Stimulated activated naive CD8-positive, alpha-beta T cell treated with anti-CD3 and anti-CD28 coated beads, Interleukin-15, amount 100 ng/mL, for 72 hours (primary cell): ENCODE measurements at regions not wholly inside any gene's neighbourhood (a gene's known extent, or its start where the extent isn't known, plus 50 kb on each side); places are given as distances from the start of the nearest gene placed in this dataset.
"Not testable (repeated sequence)": the region's sequence is repeated elsewhere in the genome, so short reads cannot be mapped to it uniquely, and the experiment has no call there.

Experiments used
- ATAC-seq: fragments of 150-1000 bp; cut with Tn5 transposase; 2 replicates; pipeline ENCODE4 v1.10.0; 2021; ENCODE audit warnings: mild to moderate bottlenecking, moderate library complexity
- DNase-seq, 2 donors: peaks; one replicate each; pipeline ENCODE4 v3.0.0; 2021 to 2022
- H3K27ac Mint-ChIP-seq, 2 donors: one replicate each; pipeline ENCODE4 v1.8.0; 2022; ENCODE audit warnings: mild to moderate bottlenecking in 2 of 2, mixed read lengths in 2 of 2, moderate library complexity in 2 of 2
- H3K27me3 Mint-ChIP-seq: one replicate; pipeline ENCODE4 v1.8.0; 2022; ENCODE audit warnings: mixed read lengths
- H3K4me1 Mint-ChIP-seq: one replicate; pipeline ENCODE4 v1.8.0; 2022; ENCODE audit warnings: mild to moderate bottlenecking, mixed read lengths
- H3K4me3 Mint-ChIP-seq, 2 donors: one replicate each; pipeline ENCODE4 v1.8.0; 2022; ENCODE audit warnings: mild to moderate bottlenecking in 2 of 2, mixed read lengths in 2 of 2, moderate library complexity in 1 of 2
- H3K9me3 Mint-ChIP-seq, 2 donors: one replicate each; pipeline ENCODE4 v1.8.0; 2022; ENCODE audit warnings: mixed read lengths in 2 of 2

DNA sequence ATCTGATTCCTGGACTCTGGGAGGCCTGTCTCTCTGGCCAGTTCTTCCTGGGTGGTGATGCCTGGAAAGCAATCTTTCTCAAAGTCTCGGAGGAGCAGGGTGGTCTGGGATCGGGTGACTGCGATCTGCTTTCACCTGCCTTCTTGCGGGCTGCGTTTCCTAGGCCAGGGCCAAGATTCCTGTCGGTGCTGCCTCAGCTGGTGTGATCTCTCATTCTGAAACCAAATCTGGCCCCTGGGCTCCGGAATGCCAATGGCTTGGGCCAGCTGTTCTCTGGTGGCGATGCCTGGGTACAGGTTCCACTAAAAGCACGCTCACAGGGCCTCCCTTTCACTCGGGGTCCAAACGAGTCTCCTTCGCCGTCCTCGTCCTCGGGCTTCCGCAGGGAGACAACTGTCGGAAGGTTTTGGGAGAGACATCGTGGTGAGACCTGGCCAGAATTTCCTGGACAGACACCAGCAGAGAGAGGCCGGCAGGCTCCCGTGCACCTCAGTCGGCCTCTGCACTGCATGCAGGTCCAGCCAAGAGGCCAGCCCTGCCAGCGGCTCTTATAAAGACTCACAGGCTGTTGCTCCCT lies 187.1 kb downstream of the ALG10 start:
- H3K4me3 Mint-ChIP-seq, result no peak overlapping the region
- H3K9me3 Mint-ChIP-seq, result no peaks in the 10 kb centered on the region
- DNase-seq (no peak), ATAC-seq (no peak)
- H3K27ac Mint-ChIP-seq, result no peak overlapping the region
- H3K27me3 Mint-ChIP-seq, result no peaks in the 10 kb centered on the region
- H3K4me1 Mint-ChIP-seq, result no peaks in the 10 kb centered on the region

DNA sequence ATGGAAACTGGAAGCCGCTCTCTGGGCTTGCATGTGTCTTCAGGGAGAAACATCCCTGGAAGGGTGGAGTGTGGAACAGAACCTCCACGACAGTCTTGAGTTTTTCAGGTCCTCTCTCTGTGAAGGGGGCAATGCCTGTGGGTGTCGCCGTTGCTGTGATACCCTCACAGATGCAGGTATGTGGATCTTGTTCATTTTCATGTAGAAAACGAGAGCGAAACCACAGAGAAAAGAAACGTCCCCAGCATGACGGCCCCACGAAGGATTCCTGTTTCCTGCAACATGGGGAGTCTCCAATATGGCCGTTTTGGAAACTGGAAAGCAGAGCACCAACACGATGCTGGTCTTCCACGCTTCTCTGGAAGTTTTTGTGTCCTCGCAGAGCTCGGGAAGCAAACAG lies 187.9 kb downstream of the ALG10 start:
- ATAC-seq, result no peak
- Mint-ChIP-seq H3K27ac (no peak overlapping the region), H3K4me1 (no peaks in the 10 kb centered on the region), H3K9me3 (no peaks in the 10 kb centered on the region), H3K4me3 (no peak overlapping the region), H3K27me3 (no peaks in the 10 kb centered on the region)
- no peak for DNase-seq

DNA sequence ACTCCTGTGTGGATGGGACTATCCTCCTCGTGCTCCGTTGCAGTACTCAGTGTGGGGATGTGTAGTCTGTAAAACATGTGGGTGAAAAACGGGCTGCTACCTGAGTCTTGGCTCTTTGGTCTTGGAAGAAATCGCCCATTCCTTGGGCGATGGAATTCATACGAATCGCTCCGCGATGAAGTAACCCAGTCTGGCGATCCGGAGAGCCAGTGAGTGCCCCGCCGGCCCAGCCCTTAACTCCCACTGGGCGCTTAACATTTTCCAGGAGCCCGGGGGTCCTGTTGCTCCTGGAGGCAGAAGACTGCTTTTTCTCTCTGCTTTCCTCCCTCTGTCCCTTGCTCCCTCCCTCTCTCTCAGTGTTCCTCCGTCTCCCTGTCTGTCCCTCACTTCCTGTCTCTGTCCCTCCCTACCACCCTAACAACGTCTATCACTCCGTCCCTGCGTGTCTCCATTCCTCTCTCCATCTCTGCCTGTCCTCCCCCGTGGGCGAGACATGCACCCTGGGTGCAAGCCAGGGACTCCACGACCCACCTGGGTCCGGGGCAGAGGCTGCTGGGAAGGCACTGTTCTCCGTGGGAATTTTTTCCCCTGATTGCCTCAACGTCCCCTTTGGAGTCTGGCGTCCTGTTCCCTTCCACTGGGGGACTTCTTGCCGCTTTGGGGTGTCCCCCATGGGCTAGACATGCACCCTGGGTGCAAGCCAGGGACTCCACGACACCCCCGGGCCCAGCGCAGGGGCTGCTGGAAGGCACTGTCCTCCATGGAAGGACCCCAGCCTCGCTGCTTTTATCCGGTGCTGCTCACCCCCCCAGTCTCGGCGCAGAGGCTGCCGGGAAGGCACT lies 188.6 kb downstream of the ALG10 start:
- Mint-ChIP-seq H3K9me3 (no peaks in the 10 kb centered on the region), H3K4me3 (no peak overlapping the region), H3K27ac (no peak overlapping the region), H3K27me3 (no peaks in the 10 kb centered on the region), H3K4me1 (no peaks in the 10 kb centered on the region)
- ATAC-seq (no peak), DNase-seq (no peak)

DNA sequence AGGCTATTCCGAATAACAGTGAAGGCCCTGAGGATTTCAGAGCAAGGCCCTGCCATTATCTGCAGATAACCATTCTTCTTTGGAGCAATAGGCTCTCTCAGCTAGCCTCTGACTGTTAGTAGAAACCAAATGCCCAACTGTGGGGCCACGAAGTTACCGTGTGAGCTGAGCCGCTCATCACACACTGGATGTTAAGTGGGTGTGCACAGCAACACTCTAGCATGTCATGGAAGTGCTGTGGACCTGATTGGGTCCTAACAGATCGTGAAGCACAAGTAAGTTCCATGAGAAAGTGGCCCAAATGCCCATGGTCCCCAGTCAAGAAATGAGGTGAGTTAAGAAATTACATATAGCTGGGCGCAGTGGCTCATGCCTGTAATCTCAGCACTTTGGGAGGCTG lies 190.4 kb downstream of the ALG10 start:
- Mint-ChIP-seq H3K4me3 (no peak overlapping the region), H3K27ac (no peak overlapping the region), H3K9me3 (no peaks in the 10 kb centered on the region), H3K27me3 (no peaks in the 10 kb centered on the region), H3K4me1 (no peaks in the 10 kb centered on the region)
- no peak for ATAC-seq
- DNase-seq, result no peak

DNA sequence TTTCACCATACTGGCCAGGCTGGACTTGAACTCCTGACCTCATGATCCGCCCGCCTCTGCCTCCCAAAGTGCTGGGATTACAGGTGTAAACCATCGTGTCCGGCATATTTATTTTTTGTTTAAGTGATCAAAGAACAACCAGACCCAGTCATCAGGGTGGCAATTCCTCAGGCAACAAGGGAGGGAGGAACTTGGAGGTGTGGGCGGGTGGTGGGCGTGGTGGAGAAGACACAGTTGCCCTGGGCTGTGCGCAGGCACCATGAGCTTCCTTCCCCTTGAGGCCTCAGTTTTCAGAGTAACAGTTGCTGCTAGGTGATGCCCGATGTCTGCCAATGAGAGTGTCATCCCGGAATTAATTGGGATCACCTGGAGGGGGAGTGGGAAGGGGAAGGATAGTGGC lies 191.7 kb downstream of the ALG10 start:
- no peak for ATAC-seq
- no peak for DNase-seq
- Mint-ChIP-seq H3K4me3 (no peak overlapping the region), H3K9me3 (no peaks in the 10 kb centered on the region), H3K27me3 (peaks cover 8% of the 10 kb centered on the region), H3K27ac (no peak overlapping the region), H3K4me1 (peaks cover 11% of the 10 kb centered on the region)

DNA sequence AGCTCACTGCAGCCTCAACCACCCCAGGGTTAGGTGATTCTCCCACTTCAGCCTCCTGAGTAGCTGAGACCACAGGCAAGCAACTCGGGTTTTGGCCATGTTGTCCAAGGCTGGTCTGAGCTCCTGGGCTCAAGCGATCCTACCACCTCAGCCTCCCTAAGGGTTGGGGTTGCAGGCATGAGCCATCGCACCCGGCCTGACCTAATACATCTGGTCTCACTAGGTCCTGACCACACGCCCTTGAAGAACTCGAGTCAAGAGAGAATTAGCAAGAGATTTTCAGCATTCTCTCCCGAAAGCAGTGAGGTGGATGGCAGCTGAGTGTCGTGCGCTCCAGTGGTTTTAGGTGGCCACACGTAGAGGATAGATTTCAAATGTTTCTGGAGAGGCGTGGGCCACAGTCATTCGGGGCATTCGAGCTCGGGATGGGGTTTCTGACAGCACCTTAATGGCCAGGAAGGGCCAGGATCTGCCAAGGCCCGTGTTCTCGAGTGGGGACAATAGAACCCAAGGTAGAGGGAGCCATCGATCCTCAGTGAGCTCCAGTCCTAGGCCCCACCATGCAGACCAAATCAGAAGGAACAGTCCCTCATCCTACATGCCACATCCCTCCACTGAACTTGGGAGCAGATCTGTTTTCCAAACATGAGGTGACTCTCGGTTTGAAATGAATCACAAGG lies 193.1 kb downstream of the ALG10 start:
- peak overlapping the region in 1 of 2 donors; percentile 60 for H3K27ac Mint-ChIP-seq
- DNase-seq (no peak), ATAC-seq (no peak)
- no peaks in the 10 kb centered on the region for H3K9me3 Mint-ChIP-seq
- H3K27me3 Mint-ChIP-seq, result peaks cover 16% of the 10 kb centered on the region
- no peak overlapping the region for H3K4me3 Mint-ChIP-seq
- H3K4me1 Mint-ChIP-seq, result peaks cover 13% of the 10 kb centered on the region

DNA sequence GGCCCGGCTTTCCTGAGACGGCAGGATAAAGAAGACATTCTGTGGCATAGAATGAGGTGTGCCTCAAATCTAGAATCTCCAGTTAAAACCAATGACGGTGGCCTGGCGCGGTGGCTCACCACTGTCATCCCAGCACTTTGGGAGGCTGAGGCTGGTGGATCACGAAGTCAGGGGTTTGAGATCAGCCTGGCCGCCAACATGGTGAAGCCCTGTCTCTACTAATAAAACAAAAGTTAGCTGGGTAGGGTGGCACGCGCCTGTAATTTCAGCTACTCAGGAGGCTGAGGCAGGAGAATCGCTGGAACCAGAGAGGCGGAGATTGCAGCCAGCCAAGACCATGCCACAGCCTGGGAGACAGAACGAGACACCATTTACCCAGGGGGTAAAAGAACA lies 193.6 kb downstream of the ALG10 start:
- H3K27ac Mint-ChIP-seq, result no peak overlapping the region
- no peak overlapping the region for H3K4me3 Mint-ChIP-seq
- ATAC-seq (no peak), DNase-seq (no peak)
- H3K9me3 Mint-ChIP-seq, result no peaks in the 10 kb centered on the region
- H3K4me1 Mint-ChIP-seq, result peaks cover 13% of the 10 kb centered on the region
- peaks cover 16% of the 10 kb centered on the region for H3K27me3 Mint-ChIP-seq

DNA sequence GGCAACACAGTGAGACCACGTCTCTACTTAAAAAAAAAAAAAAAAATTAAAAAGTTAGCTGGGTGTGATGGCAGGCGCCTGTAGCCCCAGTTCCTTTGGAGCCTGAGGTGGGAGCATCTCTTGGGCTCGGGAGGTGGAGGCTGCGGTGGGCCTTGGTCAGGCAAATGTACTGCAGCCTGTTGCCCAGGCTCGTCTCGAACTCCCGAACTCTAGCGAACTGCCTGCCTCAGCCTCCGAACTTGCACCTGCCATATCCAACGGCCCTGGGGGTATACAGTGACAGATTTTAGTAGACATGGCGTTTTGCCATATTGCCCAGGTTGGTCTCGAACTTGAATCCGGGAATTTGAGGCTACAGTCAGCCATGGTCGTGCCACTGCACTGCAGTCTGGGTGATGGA lies 195.4 kb downstream of the ALG10 start:
- Mint-ChIP-seq H3K9me3 (no peaks in the 10 kb centered on the region), H3K27ac (no peak overlapping the region), H3K4me3 (no peak overlapping the region), H3K27me3 (peaks cover 16% of the 10 kb centered on the region), H3K4me1 (peaks cover 13% of the 10 kb centered on the region)
- DNase-seq (no peak), ATAC-seq (no peak)

DNA sequence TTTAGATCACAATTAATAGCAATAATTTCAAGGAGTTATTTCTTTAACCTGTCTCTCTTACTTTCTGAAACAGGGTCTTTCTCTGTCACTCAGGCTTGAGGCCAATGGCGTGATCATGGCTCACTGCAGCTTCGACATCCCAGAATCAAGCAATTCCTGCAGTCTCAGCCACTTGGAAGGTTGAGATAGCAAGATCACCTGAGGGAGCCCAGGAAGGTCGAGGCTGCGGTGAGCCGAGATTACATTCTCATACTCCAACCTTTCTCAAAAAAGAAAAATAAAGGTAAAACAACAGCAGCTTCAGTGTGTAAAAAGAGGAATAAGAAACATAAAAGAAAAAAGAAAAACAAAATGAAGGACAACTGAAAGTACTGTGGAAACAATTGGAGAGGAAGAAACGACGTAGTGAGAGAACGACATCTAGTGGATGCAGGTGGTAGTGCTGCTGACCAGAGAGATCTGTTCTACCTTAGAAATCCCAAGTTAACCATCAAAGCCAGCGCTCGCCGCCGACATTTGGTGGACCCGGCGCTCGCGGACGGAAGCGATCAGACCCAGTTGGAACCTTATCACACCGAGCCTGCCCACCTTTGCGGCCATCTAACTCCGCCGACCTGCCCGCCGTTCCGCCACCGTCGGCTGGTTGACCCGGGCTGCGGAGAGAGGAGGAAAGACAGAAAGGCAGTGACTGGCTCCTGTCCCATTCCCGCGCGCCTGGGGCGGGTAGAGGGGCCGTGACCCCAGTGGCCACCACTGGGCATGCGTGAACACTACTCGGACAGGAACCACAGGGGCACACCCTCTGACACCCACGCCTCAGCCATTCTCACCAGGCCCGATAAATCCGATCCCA lies 196.1 kb downstream of the ALG10 start:
- peaks cover 13% of the 10 kb centered on the region for H3K4me1 Mint-ChIP-seq

DNA sequence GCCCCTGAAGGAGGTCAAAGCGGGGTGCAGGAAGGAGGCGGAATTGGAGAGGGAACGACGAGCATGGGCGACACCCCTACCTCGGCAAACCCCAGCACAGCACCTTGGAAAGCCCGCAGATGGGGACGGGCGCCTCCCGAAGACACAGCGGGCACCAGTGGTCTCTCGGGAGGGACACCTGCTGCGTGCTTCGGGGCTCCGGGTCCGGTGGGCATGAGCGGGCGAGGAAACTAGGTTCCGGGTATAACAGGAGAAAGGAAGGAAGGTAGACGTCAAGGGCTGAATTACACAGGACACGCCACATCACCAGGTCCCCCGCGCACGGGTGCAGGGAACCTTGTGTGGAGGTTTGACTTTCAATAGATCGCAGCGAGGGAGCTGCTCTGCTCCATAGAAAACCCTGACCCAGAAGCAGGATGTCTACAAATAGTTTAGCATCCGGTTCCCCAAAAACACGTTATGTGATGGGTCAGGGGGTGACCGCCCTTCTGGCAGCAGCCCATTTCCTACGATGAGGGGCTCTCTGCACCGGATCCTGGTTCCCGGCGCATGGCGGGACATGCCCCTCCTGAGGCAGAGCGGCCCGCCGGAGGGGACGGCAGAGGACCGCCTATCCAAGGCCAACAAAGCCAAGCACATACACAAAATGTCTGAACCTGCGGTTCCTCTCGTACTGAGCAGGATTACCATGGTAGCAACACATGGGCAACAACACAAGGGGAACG lies 196.9 kb downstream of the ALG10 start:
- peak; percentile 62 for ATAC-seq
- peak; percentile 30 to 47 for DNase-seq
- Mint-ChIP-seq H3K9me3 (no peaks in the 10 kb centered on the region), H3K27me3 (peaks cover 16% of the 10 kb centered on the region), H3K4me3 (peak overlapping the region; percentile 77 to 84), H3K4me1 (peaks cover 13% of the 10 kb centered on the region), H3K27ac (peak overlapping the region; percentile 94 to 97)

More for the DNA sequence above, 196.1 kb downstream of the ALG10 start:
- H3K27ac Mint-ChIP-seq, result peak overlapping the region; percentile 94 to 97
- peak overlapping the region; percentile 77 to 84 for H3K4me3 Mint-ChIP-seq
- DNase-seq (peak; percentile 69 to 70), ATAC-seq (peak; percentile 79)
- no peaks in the 10 kb centered on the region for H3K9me3 Mint-ChIP-seq
- H3K27me3 Mint-ChIP-seq, result peaks cover 16% of the 10 kb centered on the region

DNA sequence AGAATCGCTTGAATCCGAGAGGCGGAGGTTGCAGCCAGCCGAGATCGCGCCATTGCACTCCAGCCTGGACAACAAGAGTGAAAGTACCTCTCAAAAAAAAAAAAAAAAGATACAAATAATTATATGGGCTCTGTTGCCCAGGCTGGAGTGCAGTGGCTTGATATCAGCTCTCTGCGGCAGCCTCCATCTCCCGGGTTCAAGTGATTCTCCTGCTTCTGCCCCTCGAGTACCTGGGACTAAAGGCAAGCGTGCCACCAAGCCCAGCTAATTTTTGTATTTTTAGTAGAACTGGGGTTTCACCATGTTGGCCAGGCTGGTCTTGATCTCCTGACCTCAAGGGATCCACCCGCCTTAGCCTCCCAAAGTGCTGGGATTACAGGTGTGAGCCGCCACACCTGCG lies 197.8 kb downstream of the ALG10 start:
- not testable (repeated sequence) for H3K4me3 Mint-ChIP-seq, ATAC-seq, H3K9me3 Mint-ChIP-seq, H3K27ac Mint-ChIP-seq, DNase-seq
- Mint-ChIP-seq H3K4me1 (peaks cover 13% of the 10 kb centered on the region), H3K27me3 (peaks cover 16% of the 10 kb centered on the region)

DNA sequence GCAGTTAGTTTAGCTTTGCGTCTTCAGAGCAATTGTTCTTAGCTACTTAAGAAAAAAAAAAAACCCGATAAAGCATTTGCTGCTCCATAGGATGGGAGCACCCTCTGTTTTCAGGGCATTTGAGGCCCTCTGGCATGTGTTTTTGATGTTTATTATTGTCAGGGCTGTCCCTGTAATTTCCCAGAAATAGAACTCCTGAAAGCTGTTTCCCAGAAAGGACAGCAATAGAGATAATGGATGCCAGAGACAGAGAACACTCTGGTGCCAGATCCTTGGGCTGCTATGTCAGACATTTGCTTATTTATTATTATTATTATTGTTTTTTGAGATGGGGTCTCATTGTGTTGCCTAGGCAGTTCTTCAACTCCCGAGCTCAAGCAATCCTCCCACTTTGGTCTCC lies 201.3 kb downstream of the ALG10 start:
- Mint-ChIP-seq H3K9me3 (peaks cover 13 to 21% of the 10 kb centered on the region in 2 donors), H3K27ac (no peak overlapping the region), H3K27me3 (peaks cover 12% of the 10 kb centered on the region), H3K4me3 (no peak overlapping the region), H3K4me1 (peaks cover 6% of the 10 kb centered on the region)
- no peak for DNase-seq
- ATAC-seq, result no peak

DNA sequence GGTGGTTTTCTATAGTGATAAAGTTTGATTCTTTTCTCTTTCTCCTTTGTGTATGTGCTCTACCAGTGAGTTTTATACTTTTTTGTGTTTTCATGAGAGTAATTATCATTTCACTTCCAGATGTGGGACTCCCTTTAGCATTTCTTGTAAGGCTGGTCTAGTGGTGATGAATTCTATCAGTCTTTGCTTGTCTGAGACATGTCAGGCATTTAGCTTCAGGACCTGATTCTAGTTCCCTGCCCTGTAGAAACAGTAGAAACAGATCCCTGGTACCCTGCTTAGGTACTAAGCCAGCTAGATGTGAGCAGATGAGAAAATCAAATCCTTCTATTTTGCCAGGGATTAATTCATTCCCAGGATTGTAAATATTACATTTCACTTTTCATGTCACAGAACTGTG lies 203.7 kb downstream of the ALG10 start:
- not testable (repeated sequence) for DNase-seq, H3K4me3 Mint-ChIP-seq, H3K27me3 Mint-ChIP-seq, H3K4me1 Mint-ChIP-seq, ATAC-seq, H3K27ac Mint-ChIP-seq
- H3K9me3 Mint-ChIP-seq, result peaks cover 18 to 21% of the 10 kb centered on the region in 2 donors

DNA sequence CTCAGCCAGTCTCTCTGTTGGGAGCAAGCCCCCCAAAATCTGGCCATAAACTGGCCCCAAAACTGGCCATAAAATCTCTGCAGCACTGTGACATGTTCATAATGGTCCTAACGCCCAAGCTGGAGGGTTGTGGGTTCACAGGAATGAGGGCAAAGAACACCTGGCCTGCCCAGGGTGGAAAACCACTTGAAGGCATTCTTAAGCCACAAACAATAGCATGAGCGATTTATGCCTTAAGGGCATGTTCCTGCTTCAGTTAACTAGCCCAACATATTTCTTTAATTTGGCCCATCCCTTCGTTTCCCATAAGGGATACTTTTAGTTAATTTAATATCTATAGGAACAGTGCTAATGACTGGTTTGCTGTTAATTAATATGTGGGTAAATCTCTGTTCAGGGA lies 205.8 kb downstream of the ALG10 start:
- H3K4me3 Mint-ChIP-seq, H3K27me3 Mint-ChIP-seq, DNase-seq, H3K4me1 Mint-ChIP-seq, ATAC-seq, H3K27ac Mint-ChIP-seq: not testable (repeated sequence)
- H3K9me3 Mint-ChIP-seq, result peaks cover 18 to 21% of the 10 kb centered on the region in 2 donors

DNA sequence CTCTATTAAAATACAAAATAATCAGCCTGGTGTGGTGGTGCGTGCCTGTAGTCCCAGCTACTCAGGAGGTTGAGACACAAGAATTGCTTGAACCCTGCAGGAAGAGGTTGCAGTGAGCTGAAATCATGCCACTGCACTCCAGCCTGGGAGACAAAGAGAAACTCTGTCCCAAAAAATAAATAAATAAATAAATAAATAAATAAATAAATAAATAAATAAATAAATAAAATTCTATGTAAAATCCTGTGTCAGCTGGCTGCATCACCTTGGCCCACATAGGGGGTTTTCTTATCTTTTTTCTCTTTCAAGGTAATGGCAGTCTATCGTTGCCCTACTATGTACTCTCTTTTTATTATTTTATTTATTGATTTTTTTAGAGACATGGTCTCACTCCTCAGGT lies 206.7 kb downstream of the ALG10 start:
- H3K9me3 Mint-ChIP-seq, result peaks cover 18 to 21% of the 10 kb centered on the region in 2 donors
- ATAC-seq, H3K27me3 Mint-ChIP-seq, H3K27ac Mint-ChIP-seq, DNase-seq, H3K4me1 Mint-ChIP-seq, H3K4me3 Mint-ChIP-seq: not testable (repeated sequence)
